GDM1 (cell line): ENCODE measurements at regions not wholly inside any gene's neighbourhood (a gene's known extent, or its start where the extent isn't known, plus 50 kb on each side); places are given as distances from the start of the nearest gene placed in this dataset.
"Not testable (repeated sequence)": the region's sequence is repeated elsewhere in the genome, so short reads cannot be mapped to it uniquely, and the experiment has no call there.

ENCODE experiments used
- DNase-seq: peaks from one replicate; lab custom pipeline; 2025; lab: John Stamatoyannopoulos, UW

DNA sequence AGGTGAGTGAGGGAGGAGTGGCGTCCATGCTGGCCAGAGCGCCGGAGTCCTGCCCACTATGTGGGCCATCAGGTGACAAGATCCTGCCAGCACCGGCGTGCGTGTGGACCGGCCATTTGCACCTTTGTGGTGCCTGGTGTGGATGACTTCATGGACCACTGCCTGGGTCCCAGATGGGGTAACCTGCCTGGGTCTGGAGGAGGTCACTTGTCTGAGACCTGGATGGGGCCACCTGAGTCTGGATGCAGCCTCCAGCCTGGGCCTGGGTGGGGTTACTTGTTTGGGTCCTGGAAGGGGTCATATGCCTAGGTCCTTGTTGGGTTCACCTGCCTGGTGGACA lies 299.6 kb downstream of the NDUFA10 start:
- no peak for DNase-seq

DNA sequence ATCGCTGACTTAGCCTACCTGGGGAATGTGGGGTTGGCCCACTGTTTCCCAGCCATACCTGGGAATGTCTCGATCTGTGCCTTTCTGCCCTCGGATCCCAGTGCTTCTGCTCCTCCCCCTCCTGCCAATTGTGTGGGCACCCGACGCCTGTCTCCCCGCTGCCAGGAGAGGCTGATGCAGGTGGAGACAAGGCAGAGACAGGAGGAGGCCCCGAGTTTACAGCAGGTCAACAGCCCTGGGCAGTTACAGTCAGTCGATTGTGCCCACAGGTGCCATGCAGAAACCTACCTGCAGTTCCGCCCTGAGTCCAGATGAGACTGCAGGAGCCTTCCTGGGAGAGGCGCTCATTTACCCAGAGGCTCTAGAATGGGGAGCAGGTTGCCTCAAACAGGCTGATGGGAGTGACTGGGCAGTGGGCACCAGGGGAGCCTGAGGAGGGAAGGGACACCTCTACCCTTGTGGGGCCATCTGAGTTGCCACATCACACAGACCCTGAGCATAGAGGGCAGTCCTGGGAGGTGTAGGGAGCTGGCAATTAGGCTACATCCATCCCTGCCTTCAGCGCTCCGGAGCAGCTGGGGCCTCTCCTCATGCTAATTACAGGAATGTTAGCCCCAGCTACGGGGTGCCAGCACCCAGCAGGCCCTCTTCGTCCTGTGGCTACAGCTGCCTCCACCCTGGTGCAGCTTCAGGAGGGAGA lies 300.1 kb downstream of the NDUFA10 start:
- DNase-seq: no peak

GRCh38 chr2:239724194-239724849 lies 300.8 kb downstream of the NDUFA10 start:
- DNase-seq: no peak

GRCh38 chr2:239723486-239724193 lies 301.5 kb downstream of the NDUFA10 start:
- no peak for DNase-seq

GRCh38 chr2:239722760-239723470 lies 302.2 kb downstream of the NDUFA10 start:
- DNase-seq: no peak

- no peak for DNase-seq
Measured at GRCh38 chr2:239721991-239722759, 303.0 kb downstream of the NDUFA10 start.

- no peak for DNase-seq
Measured at GRCh38 chr2:239721531-239721930, 303.6 kb downstream of the NDUFA10 start.

- no peak for DNase-seq
Measured at GRCh38 chr2:239720361-239721360, 304.5 kb downstream of the NDUFA10 start.

GRCh38 chr2:239719791-239720360 lies 305.3 kb downstream of the NDUFA10 start:
- DNase-seq: no peak

DNA sequence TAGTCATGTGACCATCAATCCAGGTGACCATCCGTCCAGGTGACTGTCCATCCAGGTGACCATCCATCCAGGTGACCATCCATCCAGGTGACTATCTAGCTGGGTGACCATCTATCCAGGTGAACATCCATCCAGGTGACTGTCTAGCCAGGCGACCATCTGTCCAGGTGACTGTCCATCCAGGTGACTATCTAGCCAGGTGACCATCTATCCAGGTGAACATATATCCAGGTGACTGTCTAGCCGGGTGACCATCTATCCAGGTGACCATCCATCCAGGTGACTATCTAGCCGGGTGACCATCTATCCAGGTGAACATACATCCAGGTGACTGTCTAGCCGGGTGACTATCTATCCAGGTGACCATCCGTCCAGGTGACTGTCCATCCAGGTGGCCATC lies 306.2 kb downstream of the NDUFA10 start:
- DNase-seq: not testable (repeated sequence)

DNA sequence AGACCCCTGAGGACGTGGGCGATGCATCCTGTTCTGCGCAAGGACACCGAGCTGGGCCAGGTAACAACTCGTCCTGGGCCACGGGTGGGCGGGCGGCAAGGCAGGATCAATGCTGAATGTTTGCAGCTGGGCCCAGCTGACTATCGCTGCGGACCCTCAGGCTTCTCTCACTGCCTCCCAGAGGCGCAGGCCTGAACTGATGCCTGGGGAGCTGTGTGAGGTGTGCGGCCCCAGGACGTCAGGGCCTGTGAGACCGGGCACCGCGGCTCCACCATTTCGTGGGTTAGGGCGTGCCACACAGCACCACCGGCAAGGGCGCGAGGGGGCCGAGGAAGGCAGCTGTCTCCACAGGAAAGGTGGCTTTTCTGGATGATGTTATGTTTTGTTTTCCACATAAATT lies 307.4 kb downstream of the NDUFA10 start:
- DNase-seq: no peak

DNA sequence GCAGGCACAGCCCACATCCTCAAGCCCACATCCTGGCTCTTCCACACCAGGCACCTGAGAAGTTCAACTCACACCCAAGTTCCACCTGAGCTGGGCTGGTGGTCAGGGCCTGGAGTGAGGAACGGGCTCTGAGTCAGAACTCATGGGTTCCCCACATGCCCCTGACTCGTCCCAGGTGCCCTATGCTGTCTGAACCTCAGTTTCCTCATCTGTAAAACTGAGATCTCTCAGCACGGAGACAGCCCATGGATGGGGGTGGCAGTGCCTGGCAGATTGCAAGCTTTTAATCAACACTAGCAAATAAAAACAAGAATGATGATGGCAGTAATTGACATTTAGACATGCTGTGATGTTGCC lies 307.8 kb downstream of the NDUFA10 start:
- DNase-seq: no peak

GRCh38 chr2:239716536-239717318 lies 308.4 kb downstream of the NDUFA10 start:
- no peak for DNase-seq

DNA sequence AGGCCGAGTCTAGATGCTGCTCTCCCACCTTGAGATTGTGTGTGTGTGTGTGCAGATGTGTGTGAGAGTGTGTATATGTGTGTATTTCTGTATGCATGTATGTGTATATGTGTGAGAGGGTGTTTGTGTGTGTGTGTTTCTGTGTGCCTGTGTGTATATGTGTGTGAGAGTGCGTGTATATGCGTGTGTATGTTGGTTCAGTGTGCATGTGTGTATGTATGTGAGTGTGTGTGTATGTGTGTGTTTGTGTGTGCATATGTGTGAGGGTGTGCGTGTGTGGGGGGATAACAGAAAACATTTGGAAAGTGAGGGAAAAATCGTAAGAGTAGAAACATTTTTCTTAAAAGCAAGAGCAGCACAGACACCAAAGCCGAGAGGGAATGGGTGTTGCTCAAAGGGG lies 309.1 kb downstream of the NDUFA10 start:
- no peak for DNase-seq

- DNase-seq: no peak
Measured at GRCh38 chr2:239715606-239716005, 309.5 kb downstream of the NDUFA10 start.

DNA sequence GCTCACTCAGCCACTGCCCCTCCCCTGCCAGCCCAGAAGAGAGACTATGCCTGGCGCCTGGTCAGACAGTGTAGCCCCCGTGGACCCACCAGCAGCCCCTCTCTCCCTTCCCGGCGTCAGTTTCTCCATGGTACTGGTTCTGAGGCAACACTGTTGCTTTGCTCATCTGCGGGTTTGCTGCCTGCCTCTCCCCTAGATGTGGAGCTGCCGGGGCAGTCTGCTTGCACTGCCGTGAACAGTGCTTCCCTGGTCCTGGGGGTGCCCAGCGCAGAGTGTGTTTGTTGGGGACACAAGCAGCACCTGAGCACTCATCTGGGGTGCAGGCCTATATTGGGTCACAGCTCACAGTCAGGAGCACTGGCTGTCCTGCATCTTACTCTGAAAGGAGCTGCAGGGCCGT lies 309.9 kb downstream of the NDUFA10 start:
- no peak for DNase-seq

DNA sequence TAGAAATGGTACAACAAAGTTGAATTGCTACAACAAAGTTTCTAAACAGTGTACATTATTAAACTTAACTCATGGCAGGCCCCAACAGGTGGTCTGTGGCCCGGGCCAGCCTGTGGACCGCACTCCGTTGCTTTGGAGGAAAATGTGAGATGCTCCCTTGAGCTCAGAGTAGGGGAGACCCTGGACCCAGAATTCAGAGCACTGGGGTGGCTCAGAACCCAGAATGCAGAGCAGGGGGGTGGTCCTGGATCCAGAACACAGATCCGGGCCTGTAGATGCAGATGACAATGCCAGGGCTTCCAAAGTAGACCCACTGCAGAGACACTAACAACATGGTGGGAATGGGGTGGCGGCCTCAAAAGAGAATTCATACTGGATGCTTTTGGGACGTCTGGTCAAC lies 311.0 kb downstream of the NDUFA10 start:
- DNase-seq: no peak

GRCh38 chr2:239712755-239713154 lies 311.9 kb upstream of the HDAC4 start:
- DNase-seq: no peak

DNA sequence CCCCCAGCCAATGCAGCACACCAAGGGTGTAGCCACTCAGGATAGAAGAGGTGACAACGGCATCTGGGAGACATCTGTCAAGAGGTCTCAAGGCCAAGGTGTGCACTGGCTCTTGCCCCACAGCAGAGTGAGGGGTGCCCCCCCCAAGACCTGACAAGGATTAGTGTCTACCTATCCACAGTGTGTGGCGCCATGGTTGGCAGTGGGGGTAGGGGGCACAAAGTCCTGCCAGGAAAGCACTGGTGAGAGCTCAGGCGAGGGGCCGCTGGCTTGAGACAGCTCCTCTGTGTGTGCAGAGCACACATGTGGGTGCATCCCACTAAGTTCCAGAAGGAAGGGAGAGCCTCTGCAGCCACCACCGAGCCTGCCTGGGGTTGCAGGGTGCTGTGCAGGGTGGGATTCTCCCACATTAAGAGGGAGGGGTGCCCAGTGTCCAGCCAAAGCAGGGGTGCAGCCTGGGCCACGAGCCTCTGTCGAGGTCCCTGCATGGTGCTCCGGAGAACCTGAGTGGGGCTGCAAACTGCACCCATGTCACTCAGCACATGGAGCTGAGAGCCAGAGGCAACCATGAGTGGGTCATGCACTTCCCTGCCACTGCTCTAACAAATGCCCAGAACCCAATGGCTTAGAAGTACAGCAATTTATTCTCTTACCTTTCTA lies 311.2 kb upstream of the HDAC4 start:
- no peak for DNase-seq
